PC-9 (cell line): ENCODE measurements at regions not wholly inside any gene's neighbourhood (a gene's known extent, or its start where the extent isn't known, plus 50 kb on each side); places are given as distances from the start of the nearest gene placed in this dataset.

Source experiments
- CTCF ChIP-seq: fragments of 200-600 bp; sonication (generic); conservative IDR thresholded peaks from 2 replicates; pipeline ENCODE4 v1.6.1; 2017; ENCODE audit warnings: mixed run types, antibody characterized with exemption, mild to moderate bottlenecking, moderate library complexity
- EZH2 ChIP-seq: fragments of 200-600 bp; sonication (generic); IDR thresholded peaks from 2 replicates; pipeline ENCODE4 v1.8.0; 2017; ENCODE audit warnings: antibody characterized with exemption, low read depth

DNA sequence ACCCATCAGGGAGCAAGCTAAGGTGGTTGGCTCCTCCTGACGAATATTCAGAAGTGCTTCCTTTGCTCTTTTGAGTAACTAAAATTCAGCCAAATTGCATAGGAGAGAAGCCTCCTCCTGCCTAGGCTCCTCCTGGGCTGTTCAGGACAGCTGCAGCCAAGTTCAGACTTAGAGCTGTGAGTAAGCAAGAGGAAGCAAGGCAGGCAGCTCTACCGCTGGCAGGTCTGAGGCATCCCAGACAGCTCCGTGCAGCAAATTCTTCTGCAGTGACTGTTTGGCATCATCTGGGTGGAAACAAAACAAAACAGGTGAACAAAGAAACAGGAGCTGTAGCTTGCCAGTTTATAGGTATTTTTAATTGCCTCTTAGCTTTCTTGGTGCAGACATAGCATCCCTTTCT is 421.0 kb downstream of the GADD45G start:
- no peak for TF ChIP-seq CTCF
- no peak for TF ChIP-seq EZH2
